Posterior cingulate gyrus (tissue), 11 donors: ENCODE measurements at regions not wholly inside any gene's neighbourhood (a gene's known extent, or its start where the extent isn't known, plus 50 kb on each side); places are given as distances from the start of the nearest gene placed in this dataset.
A peak's percentile ranks its signal among the peaks of the same experiment; 100 is the strongest.

Experiments
- DNase-seq, 10 donors: peaks; one replicate each; pipeline versions ENCODE4 v3.0.0 to v3.0.0-alpha.2; 2020 to 2021; ENCODE audit warnings: mixed read lengths in 3 of 10
- intact Hi-C: fragments of 100-400 bp; cut with DNase I; formaldehyde crosslinking; loops from one replicate; pipeline ENCODE4 v1.15.1; 2023

DNA sequence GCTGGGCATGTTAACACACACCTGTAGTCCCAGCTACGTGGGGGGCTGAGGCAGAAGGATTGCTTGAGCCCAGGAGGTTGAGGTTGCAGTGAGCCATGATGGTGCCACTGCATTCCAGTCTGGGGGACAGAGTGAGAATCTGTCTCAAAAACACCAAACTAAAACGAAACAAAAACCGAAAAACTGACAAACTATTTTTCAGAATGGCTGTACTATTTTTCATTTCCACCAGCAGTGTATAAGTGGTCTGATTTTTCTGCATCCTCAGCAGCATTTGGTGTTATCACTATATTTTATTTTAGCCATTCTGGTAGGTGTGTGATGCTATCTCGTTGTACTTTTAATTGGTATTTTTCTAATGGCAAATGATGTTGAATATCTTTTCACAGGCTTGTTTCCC is 95.2 kb downstream of the PDCL3 start:
- DNase-seq: no peak
- intact Hi-C loops: no loop called here

DNA sequence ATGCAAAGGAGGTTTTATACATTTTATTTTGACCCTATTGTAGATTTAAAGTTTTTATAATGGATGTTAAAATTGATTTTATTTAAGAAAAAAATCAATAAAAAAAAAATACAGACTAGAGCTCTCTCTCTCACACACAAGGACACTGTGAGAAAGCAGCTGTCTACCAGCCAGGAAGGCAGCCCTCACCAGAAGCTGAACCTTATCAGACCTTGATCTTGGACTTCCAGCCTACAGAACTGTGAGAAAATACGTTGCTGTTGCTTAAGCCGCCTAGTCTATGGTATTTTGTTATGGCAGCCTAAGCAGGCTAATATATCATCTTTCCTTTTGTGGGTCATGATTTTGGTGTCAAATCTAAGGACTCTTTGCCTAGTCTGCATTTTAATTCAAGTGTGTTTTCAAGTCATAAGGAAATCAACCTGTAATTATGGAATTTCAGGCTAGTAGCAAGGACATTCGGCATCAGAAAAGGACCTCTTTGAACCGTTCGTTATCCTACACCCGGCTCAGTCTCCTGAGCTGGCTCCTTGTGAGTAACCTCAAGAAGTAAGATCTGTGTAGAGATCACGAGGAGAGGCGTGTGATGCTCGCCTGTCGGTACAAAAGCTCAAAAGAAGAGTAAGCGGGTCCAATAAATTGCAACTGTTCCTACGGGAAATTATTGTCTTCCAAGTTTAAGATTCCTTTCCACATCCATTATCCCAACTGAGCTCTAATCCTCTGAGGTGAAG is 98.2 kb downstream of the PDCL3 start:
- DNase-seq: no peak
- intact Hi-C loops: no loop called here

DNA sequence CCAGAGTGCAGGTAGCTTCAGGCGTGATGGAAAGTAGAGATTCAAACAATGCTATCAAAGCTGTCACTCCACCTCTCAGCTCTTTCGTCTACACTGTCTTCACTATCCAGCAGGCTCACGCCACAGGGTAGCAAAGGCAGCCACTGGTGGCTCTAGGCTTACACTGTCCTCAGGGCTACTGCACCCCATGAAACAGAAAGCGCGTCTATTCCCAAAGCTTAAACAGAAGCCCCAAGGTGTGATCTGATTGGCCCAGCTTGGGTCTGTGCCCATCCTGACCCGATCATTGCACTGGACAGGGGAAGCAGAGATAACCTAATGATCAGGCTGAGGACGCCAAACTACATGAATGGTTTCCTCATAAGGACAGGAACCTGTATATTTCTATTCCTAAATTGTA is 100.1 kb downstream of the PDCL3 start:
- intact Hi-C loops: no loop called here
- peak in 1 of 10 donors; percentile 49 for DNase-seq

DNA sequence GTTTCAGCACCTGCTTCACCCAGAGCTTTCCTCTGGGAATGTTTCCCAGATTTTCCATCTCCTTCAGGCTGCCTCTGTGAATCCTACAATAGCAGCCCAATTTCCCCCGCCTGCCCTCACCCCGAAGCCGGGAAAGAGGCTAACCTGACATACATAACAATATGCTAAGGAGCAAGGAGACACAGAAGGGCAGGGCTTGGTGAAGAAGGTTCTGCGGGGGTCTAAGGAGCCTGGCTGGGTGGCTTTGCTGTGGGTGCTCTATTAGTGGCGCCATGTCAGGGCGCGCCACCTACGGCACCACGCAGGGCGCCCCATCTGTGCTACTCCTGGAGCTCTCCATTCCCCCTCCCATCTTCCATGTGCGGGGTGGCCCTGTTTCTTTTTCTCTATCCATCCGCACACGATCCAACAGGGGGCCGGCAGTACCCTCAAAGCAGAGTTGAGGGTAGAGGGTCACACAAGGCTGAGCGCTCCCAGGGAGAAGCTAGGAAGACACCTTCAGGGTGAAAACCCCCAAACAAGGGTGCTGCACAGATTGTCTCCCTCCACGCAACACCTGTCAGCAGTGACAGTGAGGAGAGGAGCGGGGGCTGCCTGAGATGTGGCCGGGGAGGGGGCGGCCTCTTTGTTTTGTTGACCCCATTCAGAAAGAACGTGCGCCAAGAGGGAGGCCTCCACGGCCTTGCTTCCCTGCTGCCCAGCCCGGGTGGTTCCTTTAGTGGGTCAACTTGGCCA is 101.4 kb downstream of the PDCL3 start:
- DNase-seq: peak in 1 of 10 donors; percentile 60
- intact Hi-C loops: no loop called here

DNA sequence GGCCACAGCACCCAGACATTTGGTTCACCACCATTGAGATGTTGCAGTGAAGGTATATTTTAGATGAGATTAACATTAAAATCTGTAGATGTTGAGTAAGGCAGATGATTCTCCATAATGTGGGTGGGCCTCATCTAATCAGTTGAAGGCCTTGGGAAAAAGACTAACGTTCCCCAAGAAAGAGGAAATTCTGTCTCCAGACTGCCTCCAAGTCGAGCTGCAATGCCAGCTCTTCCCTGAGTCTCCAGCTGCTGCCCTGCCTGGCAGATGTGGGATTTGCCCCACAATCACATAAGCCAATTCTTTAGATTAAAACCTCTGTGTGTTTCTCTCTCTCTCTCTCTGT is 101.9 kb downstream of the PDCL3 start:
- no peak for DNase-seq
- intact Hi-C loops: no loop called here

DNA sequence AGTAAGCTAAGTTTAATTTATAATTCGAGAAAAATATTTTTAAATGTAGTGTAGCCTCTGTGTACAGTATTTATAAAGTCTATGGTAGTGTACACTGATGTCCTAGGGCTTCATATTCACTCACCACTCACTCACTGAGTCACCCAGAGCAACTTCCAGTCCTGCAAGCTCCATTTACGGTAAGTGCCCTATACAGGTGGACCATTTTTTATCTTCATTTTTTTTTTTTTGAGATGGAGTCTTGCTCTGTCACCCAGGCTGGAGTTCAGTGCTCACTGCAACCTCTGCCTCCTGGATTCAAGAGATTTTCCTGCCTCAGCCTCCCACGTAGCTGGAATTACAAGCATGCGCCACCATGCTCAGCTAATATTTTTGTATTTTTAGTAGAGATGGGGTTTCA is 104.2 kb downstream of the PDCL3 start:
- intact Hi-C loops: no loop called here
- DNase-seq: no peak

DNA sequence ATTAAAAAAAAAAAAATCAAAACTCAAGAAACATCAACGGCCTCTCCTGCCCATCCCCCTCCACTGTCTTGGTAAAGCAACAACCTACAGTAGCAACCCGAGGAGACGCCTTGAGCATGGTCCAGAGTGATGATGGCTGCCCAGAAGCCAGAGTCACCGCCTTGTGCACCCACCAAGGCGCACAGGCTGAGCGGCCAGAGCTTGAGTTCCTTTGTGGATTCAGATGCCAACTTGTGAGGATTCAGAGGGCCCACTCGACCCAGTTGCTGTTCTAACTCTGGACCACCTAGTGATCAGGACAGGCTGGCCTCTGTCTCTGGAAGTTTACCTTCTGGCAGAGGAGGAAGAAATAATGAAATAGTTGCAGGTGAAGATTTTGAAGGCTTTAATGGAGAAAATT is 105.0 kb downstream of the PDCL3 start:
- DNase-seq: no peak
- intact Hi-C loops: no loop called here

DNA sequence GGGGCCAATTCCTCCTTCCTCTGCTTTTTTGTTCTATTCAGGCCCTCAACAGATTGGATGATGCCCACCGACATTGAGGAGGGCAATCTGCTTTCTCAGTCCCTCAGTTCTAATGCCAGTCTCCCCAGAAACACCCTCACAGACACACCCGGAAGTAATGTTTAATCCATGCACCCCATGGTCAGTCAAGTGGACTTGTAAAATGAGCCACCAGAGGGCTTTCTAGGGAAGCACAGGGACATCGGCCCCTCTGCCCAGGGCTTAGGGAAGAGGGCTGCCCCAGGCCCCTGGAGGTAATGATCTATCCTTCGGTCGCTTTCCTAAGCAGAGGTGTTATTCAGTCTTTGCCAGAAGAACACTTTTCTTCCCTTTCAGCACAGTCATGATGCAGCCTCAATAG is 107.4 kb downstream of the PDCL3 start:
- intact Hi-C loops: no loop called here
- no peak for DNase-seq

DNA sequence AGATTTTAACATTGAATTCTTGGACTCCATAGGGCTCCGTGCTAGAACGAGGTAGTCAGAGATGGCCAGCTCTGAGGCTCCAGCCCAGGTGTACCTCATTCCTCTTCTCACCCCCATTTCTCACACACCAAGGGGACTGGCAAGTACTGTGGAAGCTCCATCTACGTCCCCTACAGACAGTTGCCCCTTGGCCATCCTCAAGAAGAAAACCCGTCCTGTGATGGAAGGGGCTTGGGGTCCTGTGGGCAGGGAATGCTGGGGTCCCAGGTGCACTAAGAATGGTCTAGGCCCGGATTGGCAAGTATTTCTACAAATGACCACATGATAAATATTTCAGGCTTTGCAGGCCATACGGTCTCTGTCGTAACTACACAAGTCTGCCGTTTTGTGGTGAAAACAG is 110.3 kb downstream of the PDCL3 start:
- no peak for DNase-seq
- intact Hi-C loops: no loop called here

DNA sequence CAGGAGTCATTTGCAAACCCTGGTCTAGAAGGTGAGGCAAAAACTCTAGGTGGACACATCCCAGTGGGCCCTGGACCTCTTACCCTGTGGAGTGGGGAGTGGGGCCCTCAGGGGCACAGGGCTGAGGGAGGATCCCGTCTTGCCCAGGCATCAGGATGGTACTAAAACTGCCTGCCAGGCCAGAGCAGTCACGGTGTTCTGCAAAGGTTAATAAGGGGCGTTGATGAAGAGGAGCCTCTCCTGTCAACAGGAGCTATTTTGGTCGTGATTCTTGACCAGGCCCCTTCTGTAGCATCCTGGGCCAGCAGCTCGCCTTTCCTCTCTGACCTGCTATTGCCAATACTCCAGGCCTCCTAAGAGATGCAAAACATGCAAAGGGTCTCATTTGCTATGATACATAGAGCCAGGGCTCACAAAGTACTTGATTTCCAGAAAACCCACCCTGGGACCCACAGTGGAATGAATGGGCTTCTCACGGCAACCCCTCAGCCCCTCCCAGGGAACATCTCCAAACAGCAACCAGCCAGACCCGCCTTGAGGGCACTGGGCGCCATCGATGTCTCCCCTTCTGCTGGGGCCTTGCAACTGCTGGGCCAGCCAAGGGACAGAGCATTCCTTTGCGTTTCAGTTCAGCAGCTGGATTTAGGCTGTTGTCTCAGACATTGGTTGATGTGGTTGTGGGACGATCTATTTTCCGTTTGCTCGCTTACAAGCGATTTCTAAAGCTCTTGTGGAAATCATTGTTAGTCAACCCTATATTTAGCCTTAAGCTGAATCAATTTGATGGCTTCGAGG is 111.1 kb downstream of the PDCL3 start:
- intact Hi-C loops: no loop called here
- no peak for DNase-seq

DNA sequence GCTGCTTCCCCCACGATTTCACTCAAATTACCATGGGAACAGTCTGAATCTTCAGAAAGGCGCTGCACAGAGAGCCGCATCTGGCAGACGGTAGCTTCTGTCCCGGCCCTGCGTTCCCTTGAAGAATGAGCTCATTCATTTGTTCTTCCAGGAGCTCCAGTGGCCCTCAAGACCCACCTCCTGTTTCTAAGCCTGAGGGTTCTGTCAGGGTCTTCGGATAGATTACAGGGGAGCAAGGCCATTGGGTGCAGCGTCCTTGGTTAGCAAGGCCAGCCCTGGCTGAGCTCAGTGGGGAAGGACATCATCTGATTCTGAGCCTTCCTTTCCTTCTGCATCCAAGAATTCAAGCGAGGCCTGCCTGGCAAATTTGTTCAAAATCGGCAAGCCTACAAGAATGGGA is 111.9 kb downstream of the PDCL3 start:
- intact Hi-C loops: no loop called here
- peak in 6 of 10 donors; percentile 24 to 92 (median 53) for DNase-seq

DNA sequence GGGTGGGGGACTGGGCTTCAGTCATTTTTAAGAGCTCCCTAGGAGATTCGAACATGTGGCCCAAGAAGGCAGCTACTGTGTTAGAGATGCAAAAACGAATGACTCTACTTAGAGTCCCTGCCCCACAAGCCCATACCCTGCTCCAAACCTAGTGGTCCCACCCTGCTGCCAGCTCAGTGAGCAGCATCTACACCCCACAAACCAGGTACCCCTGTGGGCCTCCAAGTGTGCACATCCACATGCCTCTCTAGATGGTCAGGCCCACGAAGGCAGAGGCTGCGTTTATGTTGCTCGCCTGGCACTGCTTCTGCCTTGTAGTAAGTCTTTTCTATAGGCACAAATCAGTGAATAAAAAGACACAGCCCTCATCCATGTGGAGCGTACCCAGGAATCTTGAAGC is 112.6 kb downstream of the PDCL3 start:
- DNase-seq: no peak
- intact Hi-C loops: no loop called here

DNA sequence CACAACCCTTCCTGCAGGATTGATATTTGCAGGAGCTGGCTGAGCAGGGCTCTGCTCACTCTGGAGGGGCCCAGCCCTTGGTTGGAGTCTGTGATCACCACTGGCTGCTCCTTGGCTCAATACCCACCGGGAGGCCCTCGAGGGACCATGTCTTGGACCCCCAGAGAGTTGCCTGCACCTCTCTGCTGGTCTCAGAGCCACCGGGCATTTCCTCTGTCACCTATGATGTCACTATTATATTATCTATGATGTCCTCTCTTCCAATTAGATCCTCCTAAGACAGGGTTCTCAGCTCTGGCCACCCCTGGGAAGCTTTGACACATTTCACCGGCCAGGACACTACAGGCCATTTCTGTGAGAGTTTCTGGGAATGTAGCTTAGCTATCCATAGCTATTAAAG is 113.1 kb downstream of the PDCL3 start:
- DNase-seq: no peak
- intact Hi-C loops: no loop called here

DNA sequence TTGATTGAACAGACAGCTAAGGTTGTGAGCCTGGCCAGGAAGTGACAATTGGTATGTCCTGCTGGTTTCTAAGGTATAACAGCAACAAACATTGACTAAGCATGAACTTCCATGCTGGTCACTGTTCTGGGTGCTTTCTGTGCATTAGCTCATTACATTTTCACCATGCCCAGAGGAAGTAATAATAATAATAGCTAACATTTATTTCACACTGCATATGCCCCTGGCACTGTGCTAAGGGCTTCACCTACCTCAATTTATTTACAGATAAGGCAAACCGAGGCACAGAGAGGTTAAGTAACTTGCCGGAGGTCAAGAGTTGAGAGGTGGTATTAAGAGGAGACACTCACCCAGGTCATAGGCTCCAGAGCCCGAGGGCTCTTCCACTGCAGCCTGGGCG is 113.6 kb downstream of the PDCL3 start:
- intact Hi-C loops: no loop called here

DNA sequence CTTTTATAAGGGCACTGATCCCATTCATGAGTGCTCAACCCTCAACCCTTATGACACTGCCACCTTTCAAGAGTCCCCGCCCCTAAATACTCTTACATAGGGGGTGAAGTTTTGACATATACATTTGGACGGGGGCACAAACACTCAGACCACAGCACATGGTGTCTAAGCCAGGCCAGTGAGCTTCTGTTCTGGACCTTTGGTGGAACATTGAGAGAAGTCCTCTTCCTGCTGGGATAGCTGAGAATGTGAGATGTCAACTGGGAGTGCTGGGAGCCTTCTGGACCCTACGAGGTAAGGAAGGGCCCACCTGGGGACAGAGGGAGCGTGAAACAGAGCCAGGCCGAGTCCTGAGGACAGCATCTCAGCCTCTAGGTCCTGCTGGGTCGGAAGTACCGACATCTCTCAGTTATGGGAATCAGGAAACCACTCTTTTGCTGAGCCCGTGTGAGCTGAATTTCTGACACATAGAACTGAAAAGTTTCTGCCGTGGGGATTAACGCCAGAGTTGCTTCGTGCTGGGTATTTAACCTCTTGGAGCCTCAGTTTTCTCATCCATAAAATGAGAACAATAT is 114.9 kb downstream of the PDCL3 start:
- DNase-seq: no peak
- intact Hi-C loops: no loop called here

More for the DNA sequence above, 113.6 kb downstream of the PDCL3 start:
- no peak for DNase-seq

DNA sequence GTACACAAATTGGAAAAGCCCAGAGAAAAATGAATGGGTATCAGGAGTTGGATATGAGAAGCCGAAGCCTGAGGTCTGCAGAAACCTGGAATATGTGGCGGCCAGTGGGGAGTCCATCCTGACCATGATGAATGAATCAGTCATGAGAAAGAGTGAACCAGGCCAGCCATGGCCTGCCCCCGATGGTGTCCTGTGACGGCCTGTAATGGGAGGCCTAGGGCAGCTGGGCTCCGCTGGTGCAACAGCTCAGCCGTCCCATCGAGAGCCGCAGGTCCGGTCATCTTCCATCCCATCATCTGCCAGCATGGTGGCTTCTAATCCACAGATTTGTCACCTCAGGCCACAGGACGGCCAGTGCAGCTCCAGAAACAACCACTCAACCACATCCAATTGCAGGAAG is 116.4 kb downstream of the PDCL3 start:
- DNase-seq: no peak
- intact Hi-C loops: no loop called here

DNA sequence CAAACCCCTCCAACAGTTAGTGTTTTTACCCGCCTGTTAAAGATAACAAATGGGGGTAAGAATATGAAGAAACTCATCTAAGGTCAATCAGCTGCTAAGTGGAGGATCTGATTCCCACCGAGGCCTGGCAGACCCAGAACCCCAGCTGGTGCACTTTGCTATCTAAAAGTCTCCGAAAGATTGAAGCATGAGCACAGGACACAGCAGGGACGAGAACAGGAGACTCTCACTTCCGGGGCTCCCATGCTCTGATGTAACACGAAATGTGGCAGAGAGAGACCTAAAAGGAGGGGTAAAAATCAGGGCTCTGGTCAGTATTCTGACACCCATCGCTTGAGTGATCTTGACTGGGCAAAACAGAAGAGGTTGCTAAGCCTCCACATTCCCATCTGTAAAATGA is 119.7 kb downstream of the PDCL3 start:
- intact Hi-C loops: no loop called here

DNA sequence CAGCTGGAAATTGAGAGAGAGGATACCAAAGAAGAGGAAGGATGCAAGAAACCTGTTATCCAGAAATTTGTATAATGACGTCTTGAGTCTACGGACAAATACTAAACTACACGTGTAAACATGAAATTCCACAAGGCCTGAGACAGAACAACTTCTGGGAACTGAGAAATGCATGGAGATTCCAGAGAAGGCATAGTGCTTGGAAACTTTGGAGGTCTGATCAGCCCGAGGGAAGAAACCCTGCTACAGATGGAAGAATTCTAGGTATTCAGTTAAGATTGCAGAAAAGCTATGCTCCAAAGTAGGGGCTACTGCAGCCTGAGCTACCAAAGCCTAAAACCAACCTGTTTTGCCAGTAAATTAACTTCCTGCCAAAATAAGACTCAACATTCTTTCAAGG is 120.4 kb downstream of the PDCL3 start:
- intact Hi-C loops: no loop called here
- no peak for DNase-seq

More for the DNA sequence above, 119.7 kb downstream of the PDCL3 start:
- no peak for DNase-seq

DNA sequence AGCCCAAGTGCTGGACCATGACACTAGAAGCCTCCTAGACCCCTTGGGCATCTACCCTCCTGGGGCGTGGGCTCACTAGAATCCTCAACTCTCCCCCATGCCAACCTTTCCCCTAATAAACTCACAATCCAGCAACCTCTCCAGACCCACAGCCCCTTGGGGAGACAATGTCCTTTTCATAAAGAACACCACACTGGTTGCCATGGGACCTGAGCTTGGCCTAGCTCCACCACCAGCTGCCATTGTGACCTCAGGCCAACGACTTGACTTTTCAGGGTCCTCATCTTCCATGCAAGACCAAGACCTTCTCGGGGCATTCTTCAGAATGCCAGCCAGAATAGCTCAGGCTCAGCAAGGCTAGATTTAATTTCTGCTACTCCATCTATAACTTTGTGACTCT is 128.1 kb upstream of the NPAS2 start:
- intact Hi-C loops: no loop called here
- DNase-seq: no peak

DNA sequence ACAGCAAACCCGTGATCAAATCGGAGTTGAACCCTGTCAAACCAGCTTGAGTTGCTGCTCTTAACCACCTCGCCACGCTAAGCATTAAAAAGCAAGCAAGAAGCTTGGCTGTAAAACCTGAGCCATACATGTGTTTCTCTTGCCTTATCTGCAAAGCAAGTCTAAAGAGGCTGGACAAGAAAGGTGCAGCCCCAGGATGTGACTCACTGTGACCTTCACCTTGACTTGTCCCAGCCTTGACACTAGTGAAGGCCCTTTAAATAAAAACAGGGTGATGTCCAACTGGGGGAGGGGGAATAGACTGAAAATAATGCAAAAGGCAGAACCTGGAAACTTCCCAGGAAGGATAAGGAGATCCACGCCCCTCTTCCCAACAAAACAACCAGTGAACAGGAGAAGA is 127.6 kb upstream of the NPAS2 start:
- DNase-seq: no peak
- intact Hi-C loops: no loop called here

DNA sequence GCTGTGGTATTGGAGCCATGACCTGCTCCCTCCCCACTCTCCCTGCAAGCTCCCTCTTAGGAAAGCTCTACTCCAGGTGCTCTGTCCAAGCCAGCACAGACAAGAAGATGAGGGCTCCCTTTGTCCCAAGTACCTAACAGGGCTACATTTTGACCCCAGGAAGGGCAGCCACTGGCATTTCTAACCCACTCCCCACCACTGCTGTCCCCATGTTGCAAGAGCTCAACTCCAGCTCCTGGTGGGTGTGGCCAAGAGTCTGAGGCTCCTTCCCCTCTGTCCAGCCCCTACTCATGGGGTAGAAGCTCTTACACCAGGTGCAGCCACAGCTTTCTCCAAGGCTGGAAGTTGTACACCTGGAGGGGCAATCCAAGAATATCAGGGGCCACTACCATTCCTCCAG is 127.0 kb upstream of the NPAS2 start:
- no peak for DNase-seq
- intact Hi-C loops: no loop called here
